ENCODE measurements at regions not wholly inside any gene's neighbourhood (a gene's known extent, or its start where the extent isn't known, plus 50 kb on each side); places are given as distances from the start of the nearest gene placed in this dataset.
"Not testable (repeated sequence)": the region's sequence is repeated elsewhere in the genome, so short reads cannot be mapped to it uniquely, and the experiment has no call there.

- 89% methylated on average over 11 of the region's 11 CpGs for WGBS
- H3K36me3 ChIP-seq (ENCODE audit: control insufficient read depth in 2 of 2, insufficient read depth in 2 of 2, low read length in 1 of 2), result no peaks in the 10 kb centered on the region
- no peak for DNase-seq (ENCODE audit: low read depth in 6 of 9, low spot score in 9 of 9)
- no peaks in the 10 kb centered on the region for H3K27me3 ChIP-seq (ENCODE audit: control insufficient read depth in 2 of 2, insufficient read depth in 1 of 2, low read length in 1 of 2)
- no peak overlapping the region for H3K27ac ChIP-seq (ENCODE audit: low read depth in 1 of 2, low read length in 1 of 2)
- no peaks in the 10 kb centered on the region for H3K4me1 ChIP-seq (ENCODE audit: control insufficient read depth in 2 of 2, insufficient read depth in 2 of 2, low read length in 2 of 2)
- no peaks in the 10 kb centered on the region for H3K9me3 ChIP-seq (ENCODE audit: control insufficient read depth in 2 of 2, insufficient read depth in 1 of 2, low read length in 1 of 2)
- H3K4me3 ChIP-seq (ENCODE audit: low read length in 2 of 2), result no peak overlapping the region
Measured at GRCh38 chrX:1700757-1701156, 85.9 kb downstream of the ASMT start.

- not testable (repeated sequence) for H3K9me3 ChIP-seq (ENCODE audit: control insufficient read depth in 2 of 2, insufficient read depth in 1 of 2, low read length in 1 of 2); H3K27me3 ChIP-seq (ENCODE audit: control insufficient read depth in 2 of 2, insufficient read depth in 1 of 2, low read length in 1 of 2); DNase-seq (ENCODE audit: low read depth in 6 of 9, low spot score in 9 of 9); H3K4me3 ChIP-seq (ENCODE audit: low read length in 2 of 2); H3K27ac ChIP-seq (ENCODE audit: low read depth in 1 of 2, low read length in 1 of 2); H3K36me3 ChIP-seq (ENCODE audit: control insufficient read depth in 2 of 2, insufficient read depth in 2 of 2, low read length in 1 of 2); H3K4me1 ChIP-seq (ENCODE audit: control insufficient read depth in 2 of 2, insufficient read depth in 2 of 2, low read length in 2 of 2)
- WGBS, result 87% methylated on average over 10 of the region's 15 CpGs
Measured at GRCh38 chrX:1701396-1701901, 86.6 kb downstream of the ASMT start.

- 78% methylated on average over 5 of the region's 12 CpGs for WGBS
- H3K4me1 ChIP-seq (ENCODE audit: control insufficient read depth in 2 of 2, insufficient read depth in 2 of 2, low read length in 2 of 2); H3K4me3 ChIP-seq (ENCODE audit: low read length in 2 of 2); H3K9me3 ChIP-seq (ENCODE audit: control insufficient read depth in 2 of 2, insufficient read depth in 1 of 2, low read length in 1 of 2); DNase-seq (ENCODE audit: low read depth in 6 of 9, low spot score in 9 of 9); H3K36me3 ChIP-seq (ENCODE audit: control insufficient read depth in 2 of 2, insufficient read depth in 2 of 2, low read length in 1 of 2); H3K27me3 ChIP-seq (ENCODE audit: control insufficient read depth in 2 of 2, insufficient read depth in 1 of 2, low read length in 1 of 2); H3K27ac ChIP-seq (ENCODE audit: low read depth in 1 of 2, low read length in 1 of 2): not testable (repeated sequence)
Measured at GRCh38 chrX:1702142-1702541, 87.3 kb downstream of the ASMT start.

GRCh38 chrX:1702557-1702956, 87.7 kb downstream of the ASMT start:
- H3K27me3 ChIP-seq (ENCODE audit: control insufficient read depth in 2 of 2, insufficient read depth in 1 of 2, low read length in 1 of 2); H3K27ac ChIP-seq (ENCODE audit: low read depth in 1 of 2, low read length in 1 of 2); H3K36me3 ChIP-seq (ENCODE audit: control insufficient read depth in 2 of 2, insufficient read depth in 2 of 2, low read length in 1 of 2); H3K4me3 ChIP-seq (ENCODE audit: low read length in 2 of 2); H3K4me1 ChIP-seq (ENCODE audit: control insufficient read depth in 2 of 2, insufficient read depth in 2 of 2, low read length in 2 of 2); DNase-seq (ENCODE audit: low read depth in 6 of 9, low spot score in 9 of 9); H3K9me3 ChIP-seq (ENCODE audit: control insufficient read depth in 2 of 2, insufficient read depth in 1 of 2, low read length in 1 of 2): not testable (repeated sequence)
- 89% methylated on average over 14 of the region's 14 CpGs for WGBS

- WGBS, result 94% methylated on average over 23 of the region's 25 CpGs
- H3K27me3 ChIP-seq (ENCODE audit: control insufficient read depth in 2 of 2, insufficient read depth in 1 of 2, low read length in 1 of 2); H3K9me3 ChIP-seq (ENCODE audit: control insufficient read depth in 2 of 2, insufficient read depth in 1 of 2, low read length in 1 of 2); H3K4me1 ChIP-seq (ENCODE audit: control insufficient read depth in 2 of 2, insufficient read depth in 2 of 2, low read length in 2 of 2); H3K36me3 ChIP-seq (ENCODE audit: control insufficient read depth in 2 of 2, insufficient read depth in 2 of 2, low read length in 1 of 2); DNase-seq (ENCODE audit: low read depth in 6 of 9, low spot score in 9 of 9); H3K4me3 ChIP-seq (ENCODE audit: low read length in 2 of 2); H3K27ac ChIP-seq (ENCODE audit: low read depth in 1 of 2, low read length in 1 of 2): not testable (repeated sequence)
Measured at GRCh38 chrX:1709277-1709676, 94.4 kb downstream of the ASMT start.

GRCh38 chrX:1713296-1713695, 98.4 kb downstream of the ASMT start:
- DNase-seq (ENCODE audit: low read depth in 6 of 9, low spot score in 9 of 9), result no peak
- Histone ChIP-seq H3K36me3 (ENCODE audit: control insufficient read depth in 2 of 2, insufficient read depth in 2 of 2, low read length in 1 of 2) (no peaks in the 10 kb centered on the region), H3K4me3 (ENCODE audit: low read length in 2 of 2) (no peak overlapping the region), H3K27ac (ENCODE audit: low read depth in 1 of 2, low read length in 1 of 2) (no peak overlapping the region), H3K9me3 (ENCODE audit: control insufficient read depth in 2 of 2, insufficient read depth in 1 of 2, low read length in 1 of 2) (no peaks in the 10 kb centered on the region), H3K27me3 (ENCODE audit: control insufficient read depth in 2 of 2, insufficient read depth in 1 of 2, low read length in 1 of 2) (no peaks in the 10 kb centered on the region), H3K4me1 (ENCODE audit: control insufficient read depth in 2 of 2, insufficient read depth in 2 of 2, low read length in 2 of 2) (no peaks in the 10 kb centered on the region)
- 94% methylated on average over 2 of the region's 2 CpGs for WGBS

GRCh38 chrX:1717373-1717772, 102.5 kb downstream of the ASMT start:
- Histone ChIP-seq H3K27me3 (ENCODE audit: control insufficient read depth in 2 of 2, insufficient read depth in 1 of 2, low read length in 1 of 2) (no peaks in the 10 kb centered on the region), H3K4me1 (ENCODE audit: control insufficient read depth in 2 of 2, insufficient read depth in 2 of 2, low read length in 2 of 2) (no peaks in the 10 kb centered on the region), H3K9me3 (ENCODE audit: control insufficient read depth in 2 of 2, insufficient read depth in 1 of 2, low read length in 1 of 2) (peaks cover 0 to 6% of the 10 kb centered on the region in 2 donors), H3K27ac (ENCODE audit: low read depth in 1 of 2, low read length in 1 of 2) (no peak overlapping the region), H3K4me3 (ENCODE audit: low read length in 2 of 2) (no peak overlapping the region), H3K36me3 (ENCODE audit: control insufficient read depth in 2 of 2, insufficient read depth in 2 of 2, low read length in 1 of 2) (no peaks in the 10 kb centered on the region)
- DNase-seq (ENCODE audit: low read depth in 6 of 9, low spot score in 9 of 9), result no peak
- 77% methylated on average over 8 of the region's 8 CpGs for WGBS

GRCh38 chrX:1719270-1719669, 104.4 kb downstream of the ASMT start:
- peaks cover 0 to 6% of the 10 kb centered on the region in 2 donors for H3K9me3 ChIP-seq (ENCODE audit: control insufficient read depth in 2 of 2, insufficient read depth in 1 of 2, low read length in 1 of 2)
- no peak overlapping the region for H3K27ac ChIP-seq (ENCODE audit: low read depth in 1 of 2, low read length in 1 of 2)
- H3K27me3 ChIP-seq (ENCODE audit: control insufficient read depth in 2 of 2, insufficient read depth in 1 of 2, low read length in 1 of 2), result no peaks in the 10 kb centered on the region
- 68% methylated on average over 2 of the region's 2 CpGs for WGBS
- no peak overlapping the region for H3K4me3 ChIP-seq (ENCODE audit: low read length in 2 of 2)
- DNase-seq (ENCODE audit: low read depth in 6 of 9, low spot score in 9 of 9), result no peak
- H3K36me3 ChIP-seq (ENCODE audit: control insufficient read depth in 2 of 2, insufficient read depth in 2 of 2, low read length in 1 of 2), result no peaks in the 10 kb centered on the region
- H3K4me1 ChIP-seq (ENCODE audit: control insufficient read depth in 2 of 2, insufficient read depth in 2 of 2, low read length in 2 of 2), result no peaks in the 10 kb centered on the region

- peaks cover 0 to 6% of the 10 kb centered on the region in 2 donors for H3K9me3 ChIP-seq (ENCODE audit: control insufficient read depth in 2 of 2, insufficient read depth in 1 of 2, low read length in 1 of 2)
- WGBS, result 78% methylated on average over 3 of the region's 3 CpGs
- DNase-seq (ENCODE audit: low read depth in 6 of 9, low spot score in 9 of 9), result no peak
- H3K4me3 ChIP-seq (ENCODE audit: low read length in 2 of 2), result no peak overlapping the region
- no peak overlapping the region for H3K27ac ChIP-seq (ENCODE audit: low read depth in 1 of 2, low read length in 1 of 2)
- no peaks in the 10 kb centered on the region for H3K36me3 ChIP-seq (ENCODE audit: control insufficient read depth in 2 of 2, insufficient read depth in 2 of 2, low read length in 1 of 2)
- no peaks in the 10 kb centered on the region for H3K27me3 ChIP-seq (ENCODE audit: control insufficient read depth in 2 of 2, insufficient read depth in 1 of 2, low read length in 1 of 2)
- no peaks in the 10 kb centered on the region for H3K4me1 ChIP-seq (ENCODE audit: control insufficient read depth in 2 of 2, insufficient read depth in 2 of 2, low read length in 2 of 2)
Measured at GRCh38 chrX:1720836-1721235, 106.0 kb downstream of the ASMT start.

- DNase-seq (ENCODE audit: low read depth in 6 of 9, low spot score in 9 of 9), result no peak
- no peak overlapping the region for H3K27ac ChIP-seq (ENCODE audit: low read depth in 1 of 2, low read length in 1 of 2)
- 80% methylated on average over 8 of the region's 8 CpGs for WGBS
- no peaks in the 10 kb centered on the region for H3K4me1 ChIP-seq (ENCODE audit: control insufficient read depth in 2 of 2, insufficient read depth in 2 of 2, low read length in 2 of 2)
- H3K27me3 ChIP-seq (ENCODE audit: control insufficient read depth in 2 of 2, insufficient read depth in 1 of 2, low read length in 1 of 2), result no peaks in the 10 kb centered on the region
- no peak overlapping the region for H3K4me3 ChIP-seq (ENCODE audit: low read length in 2 of 2)
- peaks cover 0 to 3% of the 10 kb centered on the region in 2 donors for H3K9me3 ChIP-seq (ENCODE audit: control insufficient read depth in 2 of 2, insufficient read depth in 1 of 2, low read length in 1 of 2)
- H3K36me3 ChIP-seq (ENCODE audit: control insufficient read depth in 2 of 2, insufficient read depth in 2 of 2, low read length in 1 of 2), result no peaks in the 10 kb centered on the region
Measured at GRCh38 chrX:1725472-1725871, 110.6 kb downstream of the ASMT start.
